Choroid plexus epithelial cell (primary cell): ENCODE measurements at regions not wholly inside any gene's neighbourhood (a gene's known extent, or its start where the extent isn't known, plus 50 kb on each side); places are given as distances from the start of the nearest gene placed in this dataset.

Source experiments
- DNase-seq: peaks from one replicate; pipeline ENCODE4 v3.0.0-alpha.2; 2010; ENCODE audit warnings: low read depth
- H3K4me3 ChIP-seq: 2 replicates; pipeline ENCODE4 v1.5.1; 2011; ENCODE audit warnings: low read depth, mild to moderate bottlenecking, control low read depth, low read length, moderate library complexity
- CTCF ChIP-seq: conservative IDR thresholded peaks from 2 replicates; pipeline ENCODE4 v1.5.1; 2011; ENCODE audit warnings: low read depth, mild to moderate bottlenecking, control low read depth, inconsistent platforms, low read length, moderate library complexity

- TF ChIP-seq CTCF, result no peak
- DNase-seq, result no peak
- no peak overlapping the region for H3K4me3 ChIP-seq
Measured at GRCh38 chr6:2507016-2507415, 243.7 kb downstream of the MYLK4 start.

GRCh38 chr6:2505624-2506023 is 245.1 kb downstream of the MYLK4 start:
- DNase-seq, result no peak
- no peak overlapping the region for H3K4me3 ChIP-seq
- TF ChIP-seq CTCF, result peak; percentile 53

- no peak overlapping the region for H3K4me3 ChIP-seq
- TF ChIP-seq CTCF, result no peak
- DNase-seq, result no peak
Measured at GRCh38 chr6:2504495-2505064, 246.1 kb downstream of the MYLK4 start.

- no peak overlapping the region for H3K4me3 ChIP-seq
- peak; percentile 93 for DNase-seq
- TF ChIP-seq CTCF, result no peak
Measured at GRCh38 chr6:2503816-2504494, 246.8 kb downstream of the MYLK4 start.

GRCh38 chr6:2502998-2503674 is 247.6 kb downstream of the MYLK4 start:
- H3K4me3 ChIP-seq, result no peak overlapping the region
- no peak for TF ChIP-seq CTCF
- peak; percentile 65 for DNase-seq

GRCh38 chr6:2502096-2502997 is 248.4 kb downstream of the MYLK4 start:
- TF ChIP-seq CTCF, result no peak
- peak; percentile 71 for DNase-seq
- no peak overlapping the region for H3K4me3 ChIP-seq
